Endothelial cell of umbilical vein (primary cell): ENCODE measurements at regions not wholly inside any gene's neighbourhood (a gene's known extent, or its start where the extent isn't known, plus 50 kb on each side); places are given as distances from the start of the nearest gene placed in this dataset.

Experiments used
- BruUV-seq: library from RNA; stranded (reverse); fragments of 400-500 nt; replicated peaks from 2 replicates; lab custom pipeline; 2021; lab: Mats Ljungman, UMichigan
- CTCF ChIA-PET: fragments of 300-600, 350-600 bp; sonication (Branson Sonifier 250); formaldehyde crosslinking; loops from one replicate; lab custom pipeline; 2021; ENCODE audit warnings: antibody characterized with exemption, inconsistent platforms; lab: Charles Lee
- POLR2A ChIA-PET: fragments of 300-600, 350-600 bp; sonication (Branson Sonifier 250); formaldehyde crosslinking; loops from one replicate; lab custom pipeline; 2021; ENCODE audit warnings: antibody characterized with exemption, inconsistent platforms; lab: Charles Lee
- DNase-seq: peaks from one replicate; pipeline ENCODE4 v3.0.0-alpha.2; 2011; ENCODE audit warnings: low read depth, low spot score
- FAIRE-seq: peaks from 2 replicates; lab custom pipeline; 2011; peaks lifted over from hg19 to GRCh38; lab: Jason Lieb, UNC
- H2AFZ ChIP-seq: 2 replicates; pipeline ENCODE4 v1.6.0; 2012; ENCODE audit warnings: low read depth, low read length, control low read depth, inconsistent platforms
- H3K27ac ChIP-seq: 2 replicates; pipeline ENCODE4 v1.5.1; 2011; ENCODE audit warnings: low read depth, mild to moderate bottlenecking, control low read depth, low read length, moderate library complexity; ENCODE audit not compliant: insufficient read depth
- H3K27me3 ChIP-seq, 2 experiments: 2 replicates each; pipeline versions ENCODE4 v1.6.0 to v1.6.1; 2011; ENCODE audit warnings: low read length in 2 of 2, mixed read lengths in 1 of 2; ENCODE audit not compliant: control insufficient read depth in 2 of 2, insufficient read depth in 2 of 2
- H3K36me3 ChIP-seq, 2 experiments: 2 replicates in 1 of 2; 3 replicates in 1 of 2; pipeline ENCODE4 v1.5.1; 2011; ENCODE audit warnings: low read length in 2 of 2, mild to moderate bottlenecking in 1 of 2, moderate library complexity in 1 of 2; ENCODE audit not compliant: control insufficient read depth in 2 of 2, insufficient read depth in 2 of 2; ENCODE audit errors: extremely low read depth in 1 of 2
- H3K4me1 ChIP-seq: 3 replicates; pipeline ENCODE4 v1.5.1; 2011; ENCODE audit warnings: mild to moderate bottlenecking, low read length; ENCODE audit not compliant: control insufficient read depth, insufficient read depth; ENCODE audit errors: extremely low read depth
- H3K4me2 ChIP-seq: 2 replicates; pipeline ENCODE4 v1.6.1; 2011; ENCODE audit warnings: low read length, control low read depth, mixed read lengths; ENCODE audit not compliant: insufficient read depth
- H3K4me3 ChIP-seq, 3 experiments: fragments of 200-600 bp in 1 of 3; sonication (generic), shearing (Covaris generic) in 1 of 3; replicated peaks in 1 of 3; 2 replicates each; pipeline ENCODE4 v1.5.1; 2011 to 2016; ENCODE audit warnings: control low read depth in 3 of 3, low read length in 3 of 3, mild to moderate bottlenecking in 2 of 3, inconsistent platforms in 1 of 3, low read depth in 1 of 3, moderate library complexity in 1 of 3; ENCODE audit not compliant: insufficient read depth in 1 of 3
- H3K79me2 ChIP-seq: 2 replicates; pipeline ENCODE4 v1.6.0; 2012; ENCODE audit warnings: low read length, inconsistent platforms; ENCODE audit not compliant: control insufficient read depth, insufficient read depth
- H3K9ac ChIP-seq: replicated peaks from 2 replicates; pipeline ENCODE3; 2011; ENCODE audit warnings: low read length, control low read depth; ENCODE audit not compliant: insufficient read depth; ENCODE audit errors: extremely low read depth
- H3K9me1 ChIP-seq: replicated peaks from 3 replicates; pipeline ENCODE4 v1.6.0; 2011; ENCODE audit warnings: mild to moderate bottlenecking, low read length; ENCODE audit not compliant: control insufficient read depth, insufficient read depth; ENCODE audit errors: extremely low read depth
- H3K9me3 ChIP-seq: replicated peaks from 2 replicates; pipeline ENCODE4 v1.5.1; 2012; ENCODE audit warnings: low read length, inconsistent platforms; ENCODE audit not compliant: control insufficient read depth, insufficient read depth
- H4K20me1 ChIP-seq: replicated peaks from 2 replicates; pipeline ENCODE3; 2011; ENCODE audit warnings: mild to moderate bottlenecking, low read length; ENCODE audit not compliant: control insufficient read depth, insufficient read depth; ENCODE audit errors: extremely low read depth
- EZH2 ChIP-seq: IDR thresholded peaks from 2 replicates; pipeline ENCODE4 v1.6.1; 2012; ENCODE audit warnings: borderline replicate concordance, low read depth, mild to moderate bottlenecking, moderate library complexity, low read length, inconsistent platforms; ENCODE audit not compliant: severe bottlenecking
- FOS ChIP-seq: IDR thresholded peaks from 2 replicates; pipeline ENCODE4 v1.6.1; 2011; ENCODE audit warnings: mild to moderate bottlenecking, low read length, moderate library complexity, borderline replicate concordance; ENCODE audit not compliant: insufficient read depth
- GATA2 ChIP-seq: IDR thresholded peaks from 2 replicates; pipeline ENCODE4 v1.7.0; 2011; ENCODE audit warnings: low read depth, mild to moderate bottlenecking, moderate library complexity, mixed read lengths, low read length; ENCODE audit not compliant: insufficient read length, insufficient read depth
- JUN ChIP-seq: IDR thresholded peaks from 2 replicates; pipeline ENCODE4 v1.6.1; 2011; ENCODE audit warnings: borderline replicate concordance, low read depth; ENCODE audit not compliant: insufficient read length, insufficient read depth
- MYC ChIP-seq: IDR thresholded peaks from one replicate; pipeline ENCODE4 v1.6.1; 2011; ENCODE audit warnings: mild to moderate bottlenecking, low read depth, low read length
- POLR2A ChIP-seq: IDR thresholded peaks from 2 replicates; pipeline ENCODE4 v1.6.1; 2012; ENCODE audit warnings: low read depth, mild to moderate bottlenecking, control low read depth, low read length
- POLR2AphosphoS5 ChIP-seq: IDR thresholded peaks from 2 replicates; pipeline ENCODE4 v1.6.1; 2012; ENCODE audit warnings: low read depth, mild to moderate bottlenecking, control low read depth, low read length, moderate library complexity; ENCODE audit not compliant: insufficient read depth
- dilution Hi-C: fragments of 300-500 bp; cut with MboI; formaldehyde crosslinking; loops from one replicate; pipeline ENCODE4 v1.15.0; 2019; ENCODE audit warnings: low sequenced_read_pairs; ENCODE audit not compliant: extremely low pct_ligation_motif_present
- intact Hi-C: fragments of 100-400 bp; cut with micrococcal nuclease; formaldehyde crosslinking; loops from one replicate; pipeline ENCODE4 v1.10.0; 2022
- TF ChIP-seq, protein P1 (sequence below): IDR thresholded peaks from 2 replicates; pipeline ENCODE4 v1.6.1; 2011; ENCODE audit not compliant: insufficient read depth, insufficient read length
- TF ChIP-seq, protein P2 (sequence below), 2 donors: IDR thresholded peaks; 1 replicate in 1 of 2; 2 replicates in 1 of 2; pipeline ENCODE4 v1.5.1; 2011; ENCODE audit warnings: low read length in 2 of 2, mild to moderate bottlenecking in 2 of 2, moderate library complexity in 2 of 2, control low read depth in 1 of 2, inconsistent platforms in 1 of 2, low read depth in 1 of 2; ENCODE audit not compliant: insufficient read depth in 1 of 2; ENCODE audit errors: extremely low read depth in 1 of 2

- Histone ChIP-seq H3K4me1 (no peaks in the 10 kb centered on the region), H3K9ac (no peak overlapping the region), H3K9me3 (no peaks in the 10 kb centered on the region), H4K20me1 (no peaks in the 10 kb centered on the region), H3K27me3 (no peaks in the 10 kb centered on the region), H3K4me3 (no peak overlapping the region), H3K9me1 (no peaks in the 10 kb centered on the region), H3K4me2 (no peak overlapping the region), H3K79me2 (no peaks in the 10 kb centered on the region), H2AFZ (no peak overlapping the region), H3K36me3 (no peaks in the 10 kb centered on the region), H3K27ac (no peak overlapping the region)
- DNase-seq (no peak), FAIRE-seq (no peak)
- intact Hi-C loops = no loop called here
- POLR2A ChIA-PET = no interaction called here
- dilution Hi-C loops = no loop called here
- TF ChIP-seq POLR2A = no peak
- no peak for TF ChIP-seq GATA2
- TF ChIP-seq FOS = no peak
- TF ChIP-seq EZH2 = no peak
- TF ChIP-seq, protein P1, sequence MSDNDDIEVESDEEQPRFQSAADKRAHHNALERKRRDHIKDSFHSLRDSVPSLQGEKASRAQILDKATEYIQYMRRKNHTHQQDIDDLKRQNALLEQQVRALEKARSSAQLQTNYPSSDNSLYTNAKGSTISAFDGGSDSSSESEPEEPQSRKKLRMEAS = no peak
- TF ChIP-seq MYC = no peak
- TF ChIP-seq, protein P2, sequence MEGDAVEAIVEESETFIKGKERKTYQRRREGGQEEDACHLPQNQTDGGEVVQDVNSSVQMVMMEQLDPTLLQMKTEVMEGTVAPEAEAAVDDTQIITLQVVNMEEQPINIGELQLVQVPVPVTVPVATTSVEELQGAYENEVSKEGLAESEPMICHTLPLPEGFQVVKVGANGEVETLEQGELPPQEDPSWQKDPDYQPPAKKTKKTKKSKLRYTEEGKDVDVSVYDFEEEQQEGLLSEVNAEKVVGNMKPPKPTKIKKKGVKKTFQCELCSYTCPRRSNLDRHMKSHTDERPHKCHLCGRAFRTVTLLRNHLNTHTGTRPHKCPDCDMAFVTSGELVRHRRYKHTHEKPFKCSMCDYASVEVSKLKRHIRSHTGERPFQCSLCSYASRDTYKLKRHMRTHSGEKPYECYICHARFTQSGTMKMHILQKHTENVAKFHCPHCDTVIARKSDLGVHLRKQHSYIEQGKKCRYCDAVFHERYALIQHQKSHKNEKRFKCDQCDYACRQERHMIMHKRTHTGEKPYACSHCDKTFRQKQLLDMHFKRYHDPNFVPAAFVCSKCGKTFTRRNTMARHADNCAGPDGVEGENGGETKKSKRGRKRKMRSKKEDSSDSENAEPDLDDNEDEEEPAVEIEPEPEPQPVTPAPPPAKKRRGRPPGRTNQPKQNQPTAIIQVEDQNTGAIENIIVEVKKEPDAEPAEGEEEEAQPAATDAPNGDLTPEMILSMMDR (IDR thresholded peaks at IDR 0.05; ENCODE audit: extremely low read depth in 1 of 2, insufficient read depth in 1 of 2, low read depth in 1 of 2, low read length in 2 of 2) = no peak
- TF ChIP-seq POLR2AphosphoS5 = no peak
- TF ChIP-seq JUN = no peak
- CTCF ChIA-PET = no interaction called here
- no TSS peak for BruUV-seq
These were observed 221.4 kb downstream of the ACTR3 start for GRCh38 chr2:114111329-114111728.
